RWPE1 (cell line): ENCODE measurements at regions not wholly inside any gene's neighbourhood (a gene's known extent, or its start where the extent isn't known, plus 50 kb on each side); places are given as distances from the start of the nearest gene placed in this dataset.

Source experiments
- CTCF ChIA-PET: fragments of 350-600 bp; sonication (Branson Sonifier 250); formaldehyde crosslinking; extraction: SDS; loops from one replicate; lab custom pipeline; 2021; lab: Yijun Ruan, JAX
- POLR2A ChIA-PET: fragments of 400-600 bp; formaldehyde crosslinking; extraction: SDS; loops from one replicate; lab custom pipeline; 2020; ENCODE audit warnings: antibody characterized with exemption; ENCODE audit not compliant: low non-redundant PET; lab: Yijun Ruan, JAX
- DNase-seq: peaks from one replicate; pipeline ENCODE4 v3.0.0; 2012; ENCODE audit warnings: low spot score
- H3K27ac ChIP-seq: fragments of 450-650 bp; 2 replicates; pipeline ENCODE4 v1.5.1; 2017
- TF ChIP-seq, protein P1 (sequence below): fragments of 450-650 bp; conservative IDR thresholded peaks from 2 replicates; pipeline ENCODE4 v1.5.1; 2017; ENCODE audit warnings: low read depth, mild to moderate bottlenecking

DNA sequence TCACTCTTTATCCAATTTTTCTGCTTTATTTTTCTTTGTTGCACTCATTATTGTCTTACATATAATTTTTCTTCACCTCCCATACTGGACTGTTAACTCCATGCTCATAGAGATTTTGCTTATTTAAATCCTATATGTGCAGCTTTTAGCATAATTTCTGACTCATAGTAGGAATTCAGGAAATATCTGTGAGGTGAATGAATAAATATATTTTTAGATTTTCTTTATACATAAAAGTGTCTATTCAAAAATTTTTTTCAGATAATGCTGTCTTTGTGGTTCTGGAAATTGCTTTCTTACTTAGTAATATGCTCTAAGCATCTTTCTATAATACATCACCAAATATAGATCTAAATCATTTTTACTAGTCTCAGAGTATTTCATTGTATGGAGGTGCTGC is 191.8 kb upstream of the SUCLG2 start:
- no peak for DNase-seq
- H3K27ac ChIP-seq = no peak overlapping the region
- ChIA-PET POLR2A (no interaction called here), CTCF (no interaction called here)
- TF ChIP-seq, protein P1, sequence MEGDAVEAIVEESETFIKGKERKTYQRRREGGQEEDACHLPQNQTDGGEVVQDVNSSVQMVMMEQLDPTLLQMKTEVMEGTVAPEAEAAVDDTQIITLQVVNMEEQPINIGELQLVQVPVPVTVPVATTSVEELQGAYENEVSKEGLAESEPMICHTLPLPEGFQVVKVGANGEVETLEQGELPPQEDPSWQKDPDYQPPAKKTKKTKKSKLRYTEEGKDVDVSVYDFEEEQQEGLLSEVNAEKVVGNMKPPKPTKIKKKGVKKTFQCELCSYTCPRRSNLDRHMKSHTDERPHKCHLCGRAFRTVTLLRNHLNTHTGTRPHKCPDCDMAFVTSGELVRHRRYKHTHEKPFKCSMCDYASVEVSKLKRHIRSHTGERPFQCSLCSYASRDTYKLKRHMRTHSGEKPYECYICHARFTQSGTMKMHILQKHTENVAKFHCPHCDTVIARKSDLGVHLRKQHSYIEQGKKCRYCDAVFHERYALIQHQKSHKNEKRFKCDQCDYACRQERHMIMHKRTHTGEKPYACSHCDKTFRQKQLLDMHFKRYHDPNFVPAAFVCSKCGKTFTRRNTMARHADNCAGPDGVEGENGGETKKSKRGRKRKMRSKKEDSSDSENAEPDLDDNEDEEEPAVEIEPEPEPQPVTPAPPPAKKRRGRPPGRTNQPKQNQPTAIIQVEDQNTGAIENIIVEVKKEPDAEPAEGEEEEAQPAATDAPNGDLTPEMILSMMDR = no peak

DNA sequence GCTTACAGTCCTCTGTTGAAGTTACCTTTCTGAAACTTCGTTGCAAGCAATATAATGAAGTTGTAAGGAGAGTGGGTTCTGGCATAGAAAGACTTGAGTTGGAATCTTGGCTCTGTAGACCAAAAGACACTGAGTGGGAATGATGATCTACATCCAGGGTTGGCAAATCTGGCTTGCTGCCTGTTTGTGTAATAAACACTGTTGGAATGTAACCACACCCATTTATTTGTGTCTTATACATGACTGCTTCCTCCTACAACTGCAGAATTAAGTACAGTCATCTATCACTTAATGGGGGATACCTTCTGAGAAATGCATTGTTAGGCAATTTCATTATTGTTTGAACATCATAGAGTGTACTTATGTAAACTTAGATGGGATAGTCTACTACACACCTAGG is 178.4 kb upstream of the SUCLG2 start:
- DNase-seq = no peak
- no peak overlapping the region for H3K27ac ChIP-seq
- ChIA-PET CTCF (no interaction called here), POLR2A (no interaction called here)
- TF ChIP-seq, protein P1 = no peak

DNA sequence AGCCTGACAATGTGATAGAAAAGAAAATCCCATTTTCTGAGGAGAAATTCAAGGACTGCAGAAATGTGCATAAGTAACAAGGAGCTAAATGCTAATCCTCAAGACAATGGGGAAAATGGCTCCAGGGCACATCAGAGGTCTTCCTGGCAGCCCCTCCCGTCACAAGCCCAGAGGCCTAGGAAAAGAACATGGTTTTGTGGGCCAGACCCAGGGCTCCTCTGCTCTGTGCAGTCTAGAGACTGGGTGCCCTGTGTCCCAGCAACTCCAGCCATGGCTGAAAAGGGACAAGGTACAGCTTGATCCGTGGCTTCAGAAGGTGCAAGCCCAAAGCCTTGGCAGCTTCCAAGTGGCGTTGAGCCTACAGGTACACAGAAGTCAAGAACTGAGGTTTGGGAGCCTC is 176.8 kb upstream of the SUCLG2 start:
- no peak for DNase-seq
- TF ChIP-seq, protein P1 = no peak
- H3K27ac ChIP-seq = no peak overlapping the region
- ChIA-PET CTCF (no interaction called here), POLR2A (no interaction called here)

DNA sequence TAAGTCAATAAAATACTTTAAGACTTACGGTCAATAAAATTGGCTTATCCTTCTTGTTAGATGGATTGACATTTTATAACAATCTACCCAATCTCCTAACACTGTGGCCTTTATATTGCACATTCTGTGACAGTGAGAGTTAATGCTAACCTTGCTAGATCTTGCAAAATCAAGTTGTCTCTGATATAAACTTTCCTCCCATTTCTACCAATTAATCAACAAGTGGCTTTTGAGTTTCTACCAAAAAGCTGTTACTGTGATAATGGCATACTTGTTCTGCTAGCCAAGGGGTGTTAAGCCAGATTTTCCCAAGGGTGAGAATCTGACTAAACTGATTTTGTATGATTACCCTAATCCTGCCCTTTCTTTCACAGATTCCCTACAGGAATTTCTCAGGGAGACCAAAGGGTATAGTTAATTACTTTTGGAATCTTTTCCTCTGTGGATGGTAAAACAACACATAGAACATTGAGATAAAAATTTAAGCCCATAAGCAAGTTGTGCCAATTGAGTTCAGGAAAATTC is 174.1 kb upstream of the SUCLG2 start:
- no peak overlapping the region for H3K27ac ChIP-seq
- no peak for DNase-seq
- CTCF ChIA-PET = no interaction called here
- TF ChIP-seq, protein P1 = no peak
- POLR2A ChIA-PET = no interaction called here

DNA sequence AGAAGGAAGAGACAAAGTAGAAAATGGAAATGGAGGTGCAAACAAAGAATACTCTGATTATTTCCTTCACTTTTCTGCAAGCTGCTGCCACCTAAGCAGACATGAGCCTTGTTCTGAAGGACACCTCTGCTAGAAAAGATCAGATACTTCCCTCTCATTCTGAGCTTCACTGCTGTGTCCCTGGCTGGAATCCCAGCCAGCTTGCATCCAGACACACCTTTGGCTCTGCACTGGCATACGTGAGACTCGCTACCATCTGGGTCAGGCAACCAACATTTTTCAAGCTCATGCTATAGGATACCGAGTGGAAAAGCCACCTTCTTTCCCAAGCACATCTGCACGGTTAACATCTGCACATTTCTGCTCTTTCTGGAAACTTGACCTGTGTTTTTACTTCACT is 166.7 kb upstream of the SUCLG2 start:
- ChIA-PET POLR2A (no interaction called here), CTCF (no interaction called here)
- TF ChIP-seq, protein P1 = no peak
- H3K27ac ChIP-seq = no peak overlapping the region
- no peak for DNase-seq

DNA sequence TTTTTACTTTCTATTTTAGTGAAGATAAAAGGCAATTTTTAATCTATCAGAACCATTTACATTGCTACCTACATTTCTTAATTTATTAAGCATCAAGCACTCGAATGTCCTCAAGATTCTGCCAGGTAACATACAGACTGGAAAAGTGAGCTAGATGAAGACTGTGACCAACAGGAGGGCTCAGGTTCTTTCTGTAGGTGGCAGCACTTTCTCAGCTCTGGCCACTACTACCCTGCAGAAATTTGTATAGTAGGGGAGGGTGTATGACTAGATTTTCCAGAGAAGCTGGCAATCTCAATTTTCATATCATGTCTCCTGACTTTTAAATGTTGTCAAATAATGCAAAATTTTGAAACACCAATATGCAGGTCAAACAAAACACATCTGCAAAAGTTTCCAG is 165.0 kb upstream of the SUCLG2 start:
- no peak overlapping the region for H3K27ac ChIP-seq
- TF ChIP-seq, protein P1 = no peak
- CTCF ChIA-PET = no interaction called here
- DNase-seq = no peak
- POLR2A ChIA-PET = no interaction called here

DNA sequence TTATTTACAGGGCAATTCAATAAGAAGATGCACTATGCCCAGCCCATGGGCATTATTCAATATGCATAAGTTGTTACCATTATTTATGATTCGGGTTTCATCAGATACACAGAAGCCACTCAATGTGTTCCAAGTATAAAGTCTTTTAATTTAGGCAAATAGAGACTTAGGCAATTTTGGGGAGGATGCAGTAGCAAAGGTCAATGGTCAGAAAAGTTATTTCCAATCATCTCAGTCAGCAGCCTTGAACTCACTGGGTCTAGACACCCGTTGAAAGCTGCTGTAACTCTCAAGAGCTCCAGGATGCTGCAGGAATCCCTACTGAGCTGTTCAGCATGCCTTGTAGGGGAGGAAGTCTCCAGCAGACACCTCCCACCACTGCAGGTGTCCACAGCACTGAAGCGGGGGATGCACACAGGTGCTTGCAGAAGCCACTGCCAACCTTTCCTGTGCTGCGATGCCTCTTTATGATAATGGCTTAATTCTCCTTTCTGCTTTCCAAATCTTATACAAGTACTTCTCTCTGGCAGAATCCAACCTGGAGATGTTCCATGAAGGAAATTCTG is 155.0 kb upstream of the SUCLG2 start:
- DNase-seq = no peak
- ChIA-PET POLR2A (no interaction called here), CTCF (no interaction called here)
- H3K27ac ChIP-seq = no peak overlapping the region
- TF ChIP-seq, protein P1 = no peak
